ENCODE measurements at regions not wholly inside any gene's neighbourhood (a gene's known extent, or its start where the extent isn't known, plus 50 kb on each side); places are given as distances from the start of the nearest gene placed in this dataset.

- no peak overlapping the region for H3K4me3 ChIP-seq (ENCODE audit: insufficient read length, low read depth)
- no peaks in the 10 kb centered on the region for H3K4me1 ChIP-seq (ENCODE audit: insufficient read depth, insufficient read length)
- H3K9ac ChIP-seq (ENCODE audit: insufficient read length, low read depth): no peak overlapping the region
- no peak for DNase-seq (ENCODE audit: low read depth, low spot score)
- no peaks in the 10 kb centered on the region; the same call in 1 of the 2 replicates for H3K9me3 ChIP-seq (ENCODE audit: insufficient read depth, low read length)
- H3K36me3 ChIP-seq (ENCODE audit: insufficient read depth, insufficient read length, low read length): no peaks in the 10 kb centered on the region
- H3K27me3 ChIP-seq (ENCODE audit: insufficient read depth, insufficient read length): no peaks in the 10 kb centered on the region
- no peak for TF ChIP-seq SUZ12 (IDR thresholded peaks at IDR 0.05; ENCODE audit: extremely low read depth, insufficient read depth, insufficient read length)
- no peak for TF ChIP-seq ZNF274 (IDR thresholded peaks at IDR 0.05; ENCODE audit: low read depth, low read length)
- no peak for TF ChIP-seq YY1 (IDR thresholded peaks at IDR 0.05; ENCODE audit: insufficient read depth, insufficient read length)
Measured at GRCh38 chr10:44702531-44702930, 208.6 kb upstream of the TMEM72 start.

GRCh38 chr10:44703241-44704155, 207.6 kb upstream of the TMEM72 start:
- TF ChIP-seq SUZ12 (IDR thresholded peaks at IDR 0.05; ENCODE audit: extremely low read depth, insufficient read depth, insufficient read length) (no peak), ZNF274 (IDR thresholded peaks at IDR 0.05; ENCODE audit: low read depth, low read length) (no peak), YY1 (IDR thresholded peaks at IDR 0.05; ENCODE audit: insufficient read depth, insufficient read length) (no peak)
- no peaks in the 10 kb centered on the region for H3K27me3 ChIP-seq (ENCODE audit: insufficient read depth, insufficient read length)
- DNase-seq (ENCODE audit: low read depth, low spot score): no peak
- H3K9me3 ChIP-seq (ENCODE audit: insufficient read depth, low read length): no peaks in the 10 kb centered on the region; the same call in 1 of the 2 replicates
- H3K4me1 ChIP-seq (ENCODE audit: insufficient read depth, insufficient read length): no peaks in the 10 kb centered on the region
- no peak overlapping the region for H3K4me3 ChIP-seq (ENCODE audit: insufficient read length, low read depth)
- H3K36me3 ChIP-seq (ENCODE audit: insufficient read depth, insufficient read length, low read length): no peaks in the 10 kb centered on the region
- H3K9ac ChIP-seq (ENCODE audit: insufficient read length, low read depth): no peak overlapping the region

GRCh38 chr10:44704616-44705015, 206.5 kb upstream of the TMEM72 start:
- no peaks in the 10 kb centered on the region for H3K4me1 ChIP-seq (ENCODE audit: insufficient read depth, insufficient read length)
- no peak for DNase-seq (ENCODE audit: low read depth, low spot score)
- H3K36me3 ChIP-seq (ENCODE audit: insufficient read depth, insufficient read length, low read length): no peaks in the 10 kb centered on the region
- no peak overlapping the region for H3K4me3 ChIP-seq (ENCODE audit: insufficient read length, low read depth)
- no peaks in the 10 kb centered on the region; the same call in 1 of the 2 replicates for H3K9me3 ChIP-seq (ENCODE audit: insufficient read depth, low read length)
- TF ChIP-seq YY1 (IDR thresholded peaks at IDR 0.05; ENCODE audit: insufficient read depth, insufficient read length) (no peak), ZNF274 (IDR thresholded peaks at IDR 0.05; ENCODE audit: low read depth, low read length) (no peak), SUZ12 (IDR thresholded peaks at IDR 0.05; ENCODE audit: extremely low read depth, insufficient read depth, insufficient read length) (no peak)
- no peaks in the 10 kb centered on the region for H3K27me3 ChIP-seq (ENCODE audit: insufficient read depth, insufficient read length)
- H3K9ac ChIP-seq (ENCODE audit: insufficient read length, low read depth): no peak overlapping the region

- Histone ChIP-seq H3K9me3 (ENCODE audit: insufficient read depth, low read length) (no peaks in the 10 kb centered on the region; the same call in 1 of the 2 replicates), H3K9ac (ENCODE audit: insufficient read length, low read depth) (no peak overlapping the region), H3K4me1 (ENCODE audit: insufficient read depth, insufficient read length) (no peaks in the 10 kb centered on the region), H3K4me3 (ENCODE audit: insufficient read length, low read depth) (no peak overlapping the region), H3K36me3 (ENCODE audit: insufficient read depth, insufficient read length, low read length) (no peaks in the 10 kb centered on the region), H3K27me3 (ENCODE audit: insufficient read depth, insufficient read length) (no peaks in the 10 kb centered on the region)
- DNase-seq (ENCODE audit: low read depth, low spot score): no peak
- TF ChIP-seq SUZ12 (IDR thresholded peaks at IDR 0.05; ENCODE audit: extremely low read depth, insufficient read depth, insufficient read length): no peak
Measured at GRCh38 chr10:44706745-44707144, 204.4 kb upstream of the TMEM72 start.

GRCh38 chr10:44713307-44713706, 197.8 kb upstream of the TMEM72 start:
- no peaks in the 10 kb centered on the region for H3K36me3 ChIP-seq (ENCODE audit: insufficient read depth, insufficient read length, low read length)
- H3K4me1 ChIP-seq (ENCODE audit: insufficient read depth, insufficient read length): peaks cover 3% of the 10 kb centered on the region
- H3K9me3 ChIP-seq (ENCODE audit: insufficient read depth, low read length): no peaks in the 10 kb centered on the region
- no peaks in the 10 kb centered on the region for H3K27me3 ChIP-seq (ENCODE audit: insufficient read depth, insufficient read length)
- no peak for DNase-seq (ENCODE audit: low read depth, low spot score)
- H3K9ac ChIP-seq (ENCODE audit: insufficient read length, low read depth): no peak overlapping the region
- TF ChIP-seq YY1 (IDR thresholded peaks at IDR 0.05; ENCODE audit: insufficient read depth, insufficient read length) (no peak), ZNF274 (IDR thresholded peaks at IDR 0.05; ENCODE audit: low read depth, low read length) (no peak), SUZ12 (IDR thresholded peaks at IDR 0.05; ENCODE audit: extremely low read depth, insufficient read depth, insufficient read length) (no peak)
- H3K4me3 ChIP-seq (ENCODE audit: insufficient read length, low read depth): no peak overlapping the region

- Histone ChIP-seq H3K36me3 (ENCODE audit: insufficient read depth, insufficient read length, low read length) (no peaks in the 10 kb centered on the region), H3K4me3 (ENCODE audit: insufficient read length, low read depth) (no peak overlapping the region), H3K27me3 (ENCODE audit: insufficient read depth, insufficient read length) (no peaks in the 10 kb centered on the region), H3K9me3 (ENCODE audit: insufficient read depth, low read length) (no peaks in the 10 kb centered on the region), H3K4me1 (ENCODE audit: insufficient read depth, insufficient read length) (peaks cover 3% of the 10 kb centered on the region), H3K9ac (ENCODE audit: insufficient read length, low read depth) (no peak overlapping the region)
- DNase-seq (ENCODE audit: low read depth, low spot score): no peak
- TF ChIP-seq SUZ12 (IDR thresholded peaks at IDR 0.05; ENCODE audit: extremely low read depth, insufficient read depth, insufficient read length): no peak
Measured at GRCh38 chr10:44714451-44714850, 196.7 kb upstream of the TMEM72 start.

- peaks cover 3% of the 10 kb centered on the region for H3K4me1 ChIP-seq (ENCODE audit: insufficient read depth, insufficient read length)
- H3K27me3 ChIP-seq (ENCODE audit: insufficient read depth, insufficient read length): no peaks in the 10 kb centered on the region
- DNase-seq (ENCODE audit: low read depth, low spot score): no peak
- no peak overlapping the region for H3K9ac ChIP-seq (ENCODE audit: insufficient read length, low read depth)
- no peaks in the 10 kb centered on the region for H3K9me3 ChIP-seq (ENCODE audit: insufficient read depth, low read length)
- no peaks in the 10 kb centered on the region for H3K36me3 ChIP-seq (ENCODE audit: insufficient read depth, insufficient read length, low read length)
- no peak overlapping the region for H3K4me3 ChIP-seq (ENCODE audit: insufficient read length, low read depth)
- TF ChIP-seq ZNF274 (IDR thresholded peaks at IDR 0.05; ENCODE audit: low read depth, low read length) (no peak), SUZ12 (IDR thresholded peaks at IDR 0.05; ENCODE audit: extremely low read depth, insufficient read depth, insufficient read length) (no peak), YY1 (IDR thresholded peaks at IDR 0.05; ENCODE audit: insufficient read depth, insufficient read length) (no peak)
Measured at GRCh38 chr10:44715136-44715535, 196.0 kb upstream of the TMEM72 start.
